SK-N-SH (cell line): ENCODE measurements at regions not wholly inside any gene's neighbourhood (a gene's known extent, or its start where the extent isn't known, plus 50 kb on each side); places are given as distances from the start of the nearest gene placed in this dataset.

Experiments
- CTCF ChIA-PET: fragments of 300-600, 350-600 bp; formaldehyde crosslinking; extraction: SDS; loops from one replicate; lab custom pipeline; 2021; lab: Yijun Ruan, JAX
- POLR2A ChIA-PET: fragments of 350-600 bp; sonication (Branson Sonifier 250); formaldehyde crosslinking; extraction: SDS; loops from one replicate; lab custom pipeline; 2020; ENCODE audit warnings: antibody characterized with exemption, inconsistent platforms; lab: Yijun Ruan, JAX
- DNase-seq: peaks from one replicate; pipeline ENCODE4 v3.0.0; 2012
- H2AFZ ChIP-seq: fragments of 200-600 bp; sonication (generic); 2 replicates; pipeline ENCODE4 v1.8.1; 2016; ENCODE audit warnings: antibody characterized with exemption, mild to moderate bottlenecking, low read depth
- H3F3A ChIP-seq: fragments of 200-600 bp; sonication (generic); replicated peaks from 2 replicates; pipeline ENCODE3; 2016; ENCODE audit warnings: antibody characterized with exemption, mild to moderate bottlenecking; ENCODE audit not compliant: insufficient read depth
- H3K27ac ChIP-seq, 2 experiments: fragments of 200-500 bp in 1 of 2; fragments of 200-600 bp in 1 of 2; sonication (Bioruptor generic) in 1 of 2; sonication (generic), shearing (Covaris generic) in 1 of 2; 2 replicates each; pipeline versions ENCODE4 v1.5.1 to v1.6.1; 2014 to 2016; ENCODE audit warnings: low read depth in 2 of 2, inconsistent platforms in 1 of 2, low read length in 1 of 2, mild to moderate bottlenecking in 1 of 2, mixed read lengths in 1 of 2
- H3K27me3 ChIP-seq: fragments of 200-600 bp; sonication (generic), shearing (Covaris generic); 2 replicates; pipeline ENCODE4 v1.6.1; 2016; ENCODE audit warnings: mixed run types; ENCODE audit not compliant: insufficient read depth
- H3K36me3 ChIP-seq, 2 experiments: fragments of 200-500 bp in 1 of 2; fragments of 200-600 bp in 1 of 2; sonication (Bioruptor generic) in 1 of 2; sonication (generic) in 1 of 2; replicated peaks in 1 of 2; 2 replicates each; pipeline versions ENCODE3 to v1.5.1; 2014 to 2016; ENCODE audit warnings: low read length in 1 of 2, mild to moderate bottlenecking in 1 of 2; ENCODE audit not compliant: insufficient read depth in 2 of 2, control insufficient read depth in 1 of 2
- H3K4me1 ChIP-seq, 2 experiments: fragments of 200-500 bp in 1 of 2; fragments of 200-600 bp in 1 of 2; sonication (Bioruptor generic) in 1 of 2; sonication (generic), shearing (Covaris generic) in 1 of 2; 2 replicates each; pipeline versions ENCODE4 v1.5.1 to v1.6.1; 2014 to 2016; ENCODE audit warnings: low read depth in 1 of 2, low read length in 1 of 2, mixed run types in 1 of 2; ENCODE audit not compliant: insufficient read depth in 2 of 2, control insufficient read depth in 1 of 2
- H3K4me2 ChIP-seq: fragments of 200-600 bp; sonication (generic), shearing (Covaris generic); 2 replicates; pipeline ENCODE4 v1.6.1; 2017; ENCODE audit warnings: mixed run types
- H3K4me3 ChIP-seq, 2 experiments: fragments of 200-500 bp in 1 of 2; fragments of 200-600 bp in 1 of 2; sonication (Bioruptor generic) in 1 of 2; sonication (generic), shearing (Covaris generic) in 1 of 2; 2 replicates each; pipeline versions ENCODE4 v1.5.1 to v1.8.1; 2014 to 2016; ENCODE audit warnings: low read depth in 2 of 2, inconsistent platforms in 1 of 2, low read length in 1 of 2, mild to moderate bottlenecking in 1 of 2, mixed read lengths in 1 of 2, moderate library complexity in 1 of 2
- H3K79me2 ChIP-seq: fragments of 200-600 bp; sonication (generic); 2 replicates; pipeline ENCODE4 v1.8.1; 2017; ENCODE audit warnings: mild to moderate bottlenecking; ENCODE audit not compliant: insufficient read depth
- H3K9ac ChIP-seq: fragments of 200-600 bp; sonication (generic); 2 replicates; pipeline ENCODE4 v1.6.1; 2017; ENCODE audit warnings: mixed run types
- H3K9me2 ChIP-seq: fragments of 200-600 bp; sonication (generic); 2 replicates; pipeline ENCODE4 v1.6.1; 2017; ENCODE audit warnings: mixed run types
- H3K9me3 ChIP-seq: fragments of 200-600 bp; sonication (generic); 2 replicates; pipeline ENCODE4 v1.6.1; 2017; ENCODE audit warnings: mixed run types, mild to moderate bottlenecking, moderate library complexity
- H4K20me1 ChIP-seq: fragments of 200-600 bp; sonication (generic); 2 replicates; pipeline ENCODE4 v1.6.1; 2017; ENCODE audit warnings: mild to moderate bottlenecking, mixed run types; ENCODE audit not compliant: insufficient read depth
- EZH2phosphoT487 ChIP-seq: fragments of 200-600 bp; sonication (generic); IDR thresholded peaks from 2 replicates; pipeline ENCODE4 v1.6.1; 2017; ENCODE audit warnings: low read depth, mixed run types, mild to moderate bottlenecking, antibody characterized with exemption, moderate library complexity, borderline replicate concordance
- FOSL2 ChIP-seq: IDR thresholded peaks from 2 replicates; pipeline ENCODE4 v1.4.0; 2012; ENCODE audit warnings: low read depth, mild to moderate bottlenecking, moderate library complexity, borderline replicate concordance
- FOXM1 ChIP-seq: IDR thresholded peaks from 2 replicates; pipeline ENCODE4 v1.4.0; 2012; ENCODE audit warnings: low read depth, mild to moderate bottlenecking
- GABPA ChIP-seq: IDR thresholded peaks from 2 replicates; pipeline ENCODE4 v1.4.0; 2012; ENCODE audit warnings: low read depth, mild to moderate bottlenecking
- GATA2 ChIP-seq: sonication (generic); formaldehyde crosslinking; IDR thresholded peaks from 2 replicates; pipeline ENCODE4 v1.5.0; 2020; ENCODE audit warnings: mild to moderate bottlenecking, missing genetic modification reagents
- JUND ChIP-seq: IDR thresholded peaks from 2 replicates; pipeline ENCODE4 v1.4.0; 2012
- NRF1 ChIP-seq: IDR thresholded peaks from 2 replicates; pipeline ENCODE4 v1.6.1; 2012; ENCODE audit warnings: low read depth, mild to moderate bottlenecking, low read length
- POLR2AphosphoS5 ChIP-seq: IDR thresholded peaks from 2 replicates; pipeline ENCODE4 v1.6.1; 2012; ENCODE audit warnings: low read depth, low read length
- RAD21 ChIP-seq: IDR thresholded peaks from 2 replicates; pipeline ENCODE4 v1.6.1; 2012; ENCODE audit warnings: mild to moderate bottlenecking, low read length
- RFX5 ChIP-seq: IDR thresholded peaks from 2 replicates; pipeline ENCODE4 v1.6.1; 2012; ENCODE audit warnings: mild to moderate bottlenecking, improper control_type of control experiment, low read length
- RXRA ChIP-seq: IDR thresholded peaks from 2 replicates; pipeline ENCODE4 v1.4.0; 2012; ENCODE audit warnings: low read depth, mild to moderate bottlenecking, borderline replicate concordance
- SMC3 ChIP-seq: IDR thresholded peaks from 2 replicates; pipeline ENCODE4 v1.6.1; 2012; ENCODE audit warnings: low read depth, low read length, improper control_type of control experiment
- TCF12 ChIP-seq: IDR thresholded peaks from 2 replicates; pipeline ENCODE4 v1.4.0; 2012
- TEAD4 ChIP-seq: IDR thresholded peaks from 2 replicates; pipeline ENCODE4 v1.4.0; 2012; ENCODE audit warnings: mild to moderate bottlenecking, borderline replicate concordance; ENCODE audit not compliant: insufficient read depth
- USF2 ChIP-seq: fragments of 150-350 bp; IDR thresholded peaks from 2 replicates; pipeline ENCODE4 v1.6.1; 2017; ENCODE audit warnings: antibody characterized with exemption, low read length, low read depth, borderline replicate concordance
- ZBTB33 ChIP-seq: IDR thresholded peaks from 2 replicates; pipeline ENCODE4 v1.4.0; 2012; ENCODE audit warnings: low read depth, borderline replicate concordance
- WGBS: methylation state at CpG from one replicate; pipeline ENCODE4 v1.1.6; 2017; ENCODE audit warnings: low lambda C conversion rate; 5-methylcytosine and 5-hydroxymethylcytosine counted together
- TF ChIP-seq, protein P1 (sequence below): fragments of 200-600 bp; sonication (generic); IDR thresholded peaks from 2 replicates; pipeline ENCODE4 v1.6.1; 2017; ENCODE audit warnings: antibody characterized with exemption, mild to moderate bottlenecking, moderate library complexity
- TF ChIP-seq, protein P2 (sequence below): IDR thresholded peaks from 2 replicates; pipeline ENCODE4; 2012

DNA sequence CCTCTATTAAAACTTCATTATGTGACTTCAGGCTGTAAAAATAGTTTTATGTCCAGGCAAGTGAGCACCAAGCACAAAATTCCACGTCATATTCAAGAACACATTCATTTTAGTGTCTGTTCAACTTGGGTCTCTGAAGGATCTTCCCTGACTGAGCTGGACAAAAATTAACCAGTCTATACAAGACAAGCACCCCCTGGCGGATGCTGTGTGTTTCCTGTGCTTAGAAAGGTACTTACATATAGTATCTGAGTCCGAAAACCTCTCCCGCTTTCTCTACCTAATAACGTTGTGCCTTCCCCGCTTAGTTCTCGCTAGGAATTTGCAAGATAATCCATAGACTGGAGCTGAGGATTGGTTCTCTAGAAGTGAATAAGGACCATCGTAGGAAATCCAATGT lies 2214.5 kb upstream of the TENM3 start:
- Histone ChIP-seq H3K27me3 (no peaks in the 10 kb centered on the region), H3K4me1 (no peaks in the 10 kb centered on the region), H2AFZ (no peak overlapping the region), H3K36me3 (no peaks in the 10 kb centered on the region), H3K9me2 (no peaks in the 10 kb centered on the region), H4K20me1 (no peaks in the 10 kb centered on the region), H3F3A (no peaks in the 10 kb centered on the region), H3K4me3 (no peak overlapping the region), H3K9me3 (no peaks in the 10 kb centered on the region), H3K27ac (no peak overlapping the region), H3K79me2 (no peaks in the 10 kb centered on the region), H3K9ac (no peak overlapping the region), H3K4me2 (no peak overlapping the region)
- DNase-seq, result peak; percentile 1
- 0% methylated on average over 8 of the region's 8 CpGs for WGBS
- POLR2A ChIA-PET, result no interaction called here
- TF ChIP-seq GABPA (no peak), TEAD4 (no peak), RAD21 (peak; percentile 45), SMC3 (peak; percentile 59), POLR2AphosphoS5 (no peak), TCF12 (no peak), GATA2 (CRISPR knock-in tag) (no peak), ZBTB33 (no peak)
- TF ChIP-seq, protein P1, sequence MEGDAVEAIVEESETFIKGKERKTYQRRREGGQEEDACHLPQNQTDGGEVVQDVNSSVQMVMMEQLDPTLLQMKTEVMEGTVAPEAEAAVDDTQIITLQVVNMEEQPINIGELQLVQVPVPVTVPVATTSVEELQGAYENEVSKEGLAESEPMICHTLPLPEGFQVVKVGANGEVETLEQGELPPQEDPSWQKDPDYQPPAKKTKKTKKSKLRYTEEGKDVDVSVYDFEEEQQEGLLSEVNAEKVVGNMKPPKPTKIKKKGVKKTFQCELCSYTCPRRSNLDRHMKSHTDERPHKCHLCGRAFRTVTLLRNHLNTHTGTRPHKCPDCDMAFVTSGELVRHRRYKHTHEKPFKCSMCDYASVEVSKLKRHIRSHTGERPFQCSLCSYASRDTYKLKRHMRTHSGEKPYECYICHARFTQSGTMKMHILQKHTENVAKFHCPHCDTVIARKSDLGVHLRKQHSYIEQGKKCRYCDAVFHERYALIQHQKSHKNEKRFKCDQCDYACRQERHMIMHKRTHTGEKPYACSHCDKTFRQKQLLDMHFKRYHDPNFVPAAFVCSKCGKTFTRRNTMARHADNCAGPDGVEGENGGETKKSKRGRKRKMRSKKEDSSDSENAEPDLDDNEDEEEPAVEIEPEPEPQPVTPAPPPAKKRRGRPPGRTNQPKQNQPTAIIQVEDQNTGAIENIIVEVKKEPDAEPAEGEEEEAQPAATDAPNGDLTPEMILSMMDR, result peak; percentile 69
- CTCF ChIA-PET, result interaction anchor here (0.6 to 2.0 kb wide), 8 partner anchors 10 to 162 kb away, joined by 3 to 9 read pairs (median 4); no protein-coding TSS in a partner anchor

DNA sequence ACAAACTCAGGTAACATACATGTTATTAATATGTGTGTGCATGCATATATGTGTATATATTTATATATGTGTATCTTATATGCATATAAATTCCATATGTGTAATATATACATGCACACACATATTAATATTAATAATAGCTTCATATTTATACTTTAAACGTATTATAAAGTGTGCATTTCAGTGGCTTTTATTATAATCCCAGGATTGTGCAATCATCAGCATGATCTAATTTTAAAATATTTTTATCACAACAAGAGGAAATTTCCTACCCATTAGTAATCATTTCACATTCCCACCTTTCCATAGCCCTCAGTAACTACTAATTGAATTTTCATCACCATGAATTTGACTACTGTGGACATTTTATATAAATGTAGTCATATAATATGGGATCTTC lies 2211.9 kb upstream of the TENM3 start:
- Histone ChIP-seq H3K27me3 (no peaks in the 10 kb centered on the region), H3K36me3 (no peaks in the 10 kb centered on the region), H3F3A (no peaks in the 10 kb centered on the region), H3K4me3 (no peak overlapping the region), H3K4me2 (no peak overlapping the region), H4K20me1 (no peaks in the 10 kb centered on the region), H2AFZ (no peak overlapping the region), H3K27ac (no peak overlapping the region), H3K9me3 (no peaks in the 10 kb centered on the region), H3K4me1 (no peaks in the 10 kb centered on the region), H3K9ac (no peak overlapping the region), H3K9me2 (no peaks in the 10 kb centered on the region), H3K79me2 (no peaks in the 10 kb centered on the region)
- 3% methylated on average over 1 of the region's 1 CpG for WGBS
- POLR2A ChIA-PET, result no interaction called here
- no peak for DNase-seq
- CTCF ChIA-PET, result no interaction called here
- TF ChIP-seq TCF12, result no peak
- TF ChIP-seq ZBTB33, result no peak
- TF ChIP-seq FOSL2, result no peak
- TF ChIP-seq TEAD4, result no peak
- TF ChIP-seq JUND, result no peak
- TF ChIP-seq FOXM1, result no peak
- TF ChIP-seq NRF1, result no peak
- TF ChIP-seq, protein P1, result no peak
- TF ChIP-seq RFX5, result no peak
- no peak for TF ChIP-seq USF2
- TF ChIP-seq, protein P2, sequence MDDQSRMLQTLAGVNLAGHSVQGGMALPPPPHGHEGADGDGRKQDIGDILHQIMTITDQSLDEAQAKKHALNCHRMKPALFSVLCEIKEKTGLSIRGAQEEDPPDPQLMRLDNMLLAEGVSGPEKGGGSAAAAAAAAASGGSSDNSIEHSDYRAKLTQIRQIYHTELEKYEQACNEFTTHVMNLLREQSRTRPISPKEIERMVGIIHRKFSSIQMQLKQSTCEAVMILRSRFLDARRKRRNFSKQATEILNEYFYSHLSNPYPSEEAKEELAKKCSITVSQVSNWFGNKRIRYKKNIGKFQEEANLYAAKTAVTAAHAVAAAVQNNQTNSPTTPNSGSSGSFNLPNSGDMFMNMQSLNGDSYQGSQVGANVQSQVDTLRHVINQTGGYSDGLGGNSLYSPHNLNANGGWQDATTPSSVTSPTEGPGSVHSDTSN, result no peak
- no peak for TF ChIP-seq RXRA
- no peak for TF ChIP-seq POLR2AphosphoS5
- TF ChIP-seq EZH2phosphoT487, result no peak
